Fibroblast of lung (primary cell): ENCODE measurements at regions not wholly inside any gene's neighbourhood (a gene's known extent, or its start where the extent isn't known, plus 50 kb on each side); places are given as distances from the start of the nearest gene placed in this dataset.

Experiments
- CTCF ChIP-seq, 2 donors: IDR thresholded peaks in 1 of 2; conservative IDR thresholded peaks in 1 of 2; 1 replicate in 1 of 2; 2 replicates in 1 of 2; pipeline ENCODE4 v1.5.1; 2011 to 2012; ENCODE audit warnings: low read length in 2 of 2, control low read depth in 1 of 2, inconsistent platforms in 1 of 2, low read depth in 1 of 2, mild to moderate bottlenecking in 1 of 2
- EZH2 ChIP-seq: IDR thresholded peaks from 2 replicates; pipeline ENCODE4 v1.5.1; 2012; ENCODE audit warnings: low read length, control low read depth, mild to moderate bottlenecking; ENCODE audit errors: missing control alignments

GRCh38 chr3:27596334-27596841 is 112.2 kb upstream of the SLC4A7 start:
- TF ChIP-seq CTCF (conservative IDR thresholded peaks at IDR 0.05 in 1 of 2, IDR thresholded peaks at IDR 0.05 in 1 of 2; ENCODE audit: low read depth in 1 of 2, low read length in 2 of 2) (no peak), EZH2 (no peak)
